Vagina (tissue), 2 donors: ENCODE measurements at regions not wholly inside any gene's neighbourhood (a gene's known extent, or its start where the extent isn't known, plus 50 kb on each side); places are given as distances from the start of the nearest gene placed in this dataset.

Source experiments
- POLR2A ChIP-seq, 2 donors: fragments of 450-650 bp; IDR thresholded peaks; one replicate each; pipeline ENCODE4 v1.6.1; 2017; ENCODE audit warnings: antibody characterized with exemption in 2 of 2, mild to moderate bottlenecking in 2 of 2, moderate library complexity in 2 of 2
- POLR2AphosphoS5 ChIP-seq, 2 donors: sonication (generic); formaldehyde crosslinking; IDR thresholded peaks; one replicate each; pipeline ENCODE4 v1.9.0; 2017; ENCODE audit warnings: antibody characterized with exemption in 2 of 2, mild to moderate bottlenecking in 2 of 2, low read depth in 1 of 2; ENCODE audit not compliant: insufficient read depth in 1 of 2

GRCh38 chr16:31697744-31698125 lies 170.0 kb downstream of the AHSP start:
- TF ChIP-seq POLR2AphosphoS5 (IDR thresholded peaks at IDR 0.05; ENCODE audit: insufficient read depth in 1 of 2, low read depth in 1 of 2) (no peak), POLR2A (IDR thresholded peaks at IDR 0.05) (no peak)
